ENCODE measurements at regions not wholly inside any gene's neighbourhood (a gene's known extent, or its start where the extent isn't known, plus 50 kb on each side); places are given as distances from the start of the nearest gene placed in this dataset.
"Not testable (repeated sequence)": the region's sequence is repeated elsewhere in the genome, so short reads cannot be mapped to it uniquely, and the experiment has no call there.

- Histone ChIP-seq H3K27me3 (ENCODE audit: control insufficient read depth, insufficient read depth, low read length) (no peaks in the 10 kb centered on the region), H3K4me1 (ENCODE audit: control insufficient read depth, insufficient read depth, low read length) (no peaks in the 10 kb centered on the region), H3K4me3 (ENCODE audit: low read length) (no peak overlapping the region), H3K9ac (ENCODE audit: low read length) (no peak overlapping the region), H3K36me3 (ENCODE audit: control insufficient read depth, insufficient read depth, low read length) (no peaks in the 10 kb centered on the region), H3K9me3 (ENCODE audit: control insufficient read depth, low read length) (no peaks in the 10 kb centered on the region)
Observed at GRCh38 chr2:208571764-208572131, 165.2 kb downstream of the PTH2R start.

GRCh38 chr2:208573569-208573968 lies 167.0 kb downstream of the PTH2R start:
- Histone ChIP-seq H3K4me1 (ENCODE audit: control insufficient read depth, insufficient read depth, low read length) (no peaks in the 10 kb centered on the region), H3K36me3 (ENCODE audit: control insufficient read depth, insufficient read depth, low read length) (no peaks in the 10 kb centered on the region), H3K9ac (ENCODE audit: low read length) (no peak overlapping the region), H3K4me3 (ENCODE audit: low read length) (no peak overlapping the region), H3K9me3 (ENCODE audit: control insufficient read depth, low read length) (no peaks in the 10 kb centered on the region), H3K27me3 (ENCODE audit: control insufficient read depth, insufficient read depth, low read length) (no peaks in the 10 kb centered on the region)

GRCh38 chr2:208579678-208580077 lies 173.1 kb downstream of the PTH2R start:
- H3K9ac ChIP-seq (ENCODE audit: low read length) = no peak overlapping the region
- H3K27me3 ChIP-seq (ENCODE audit: control insufficient read depth, insufficient read depth, low read length) = no peaks in the 10 kb centered on the region
- no peak overlapping the region for H3K4me3 ChIP-seq (ENCODE audit: low read length)
- H3K36me3 ChIP-seq (ENCODE audit: control insufficient read depth, insufficient read depth, low read length) = no peaks in the 10 kb centered on the region
- no peaks in the 10 kb centered on the region for H3K4me1 ChIP-seq (ENCODE audit: control insufficient read depth, insufficient read depth, low read length)
- H3K9me3 ChIP-seq (ENCODE audit: control insufficient read depth, low read length) = no peaks in the 10 kb centered on the region

- H3K27me3 ChIP-seq (ENCODE audit: control insufficient read depth, insufficient read depth, low read length) = no peaks in the 10 kb centered on the region
- no peaks in the 10 kb centered on the region for H3K36me3 ChIP-seq (ENCODE audit: control insufficient read depth, insufficient read depth, low read length)
- H3K4me3 ChIP-seq (ENCODE audit: low read length) = no peak overlapping the region
- no peaks in the 10 kb centered on the region for H3K9me3 ChIP-seq (ENCODE audit: control insufficient read depth, low read length)
- H3K9ac ChIP-seq (ENCODE audit: low read length) = no peak overlapping the region
- H3K4me1 ChIP-seq (ENCODE audit: control insufficient read depth, insufficient read depth, low read length) = no peaks in the 10 kb centered on the region
Observed at GRCh38 chr2:208584378-208584985, 177.9 kb downstream of the PTH2R start.

GRCh38 chr2:208586516-208586915 lies 179.9 kb downstream of the PTH2R start:
- no peaks in the 10 kb centered on the region for H3K36me3 ChIP-seq (ENCODE audit: control insufficient read depth, insufficient read depth, low read length)
- H3K27me3 ChIP-seq (ENCODE audit: control insufficient read depth, insufficient read depth, low read length) = no peaks in the 10 kb centered on the region
- H3K9me3 ChIP-seq (ENCODE audit: control insufficient read depth, low read length) = no peaks in the 10 kb centered on the region
- H3K4me1 ChIP-seq (ENCODE audit: control insufficient read depth, insufficient read depth, low read length) = no peaks in the 10 kb centered on the region
- H3K9ac ChIP-seq (ENCODE audit: low read length) = no peak overlapping the region
- H3K4me3 ChIP-seq (ENCODE audit: low read length) = no peak overlapping the region

GRCh38 chr2:208594642-208595385 lies 188.2 kb downstream of the PTH2R start:
- Histone ChIP-seq H3K4me3 (ENCODE audit: low read length) (no peak overlapping the region), H3K9me3 (ENCODE audit: control insufficient read depth, low read length) (no peaks in the 10 kb centered on the region), H3K36me3 (ENCODE audit: control insufficient read depth, insufficient read depth, low read length) (no peaks in the 10 kb centered on the region), H3K4me1 (ENCODE audit: control insufficient read depth, insufficient read depth, low read length) (peaks cover 9% of the 10 kb centered on the region), H3K9ac (ENCODE audit: low read length) (no peak overlapping the region), H3K27me3 (ENCODE audit: control insufficient read depth, insufficient read depth, low read length) (no peaks in the 10 kb centered on the region)

GRCh38 chr2:208595386-208596275 lies 189.0 kb downstream of the PTH2R start:
- Histone ChIP-seq H3K36me3 (ENCODE audit: control insufficient read depth, insufficient read depth, low read length) (no peaks in the 10 kb centered on the region), H3K9me3 (ENCODE audit: control insufficient read depth, low read length) (no peaks in the 10 kb centered on the region), H3K4me1 (ENCODE audit: control insufficient read depth, insufficient read depth, low read length) (peaks cover 9% of the 10 kb centered on the region), H3K4me3 (ENCODE audit: low read length) (no peak overlapping the region), H3K9ac (ENCODE audit: low read length) (no peak overlapping the region), H3K27me3 (ENCODE audit: control insufficient read depth, insufficient read depth, low read length) (no peaks in the 10 kb centered on the region)

GRCh38 chr2:208607694-208608093 lies 201.1 kb downstream of the PTH2R start:
- no peaks in the 10 kb centered on the region for H3K27me3 ChIP-seq (ENCODE audit: control insufficient read depth, insufficient read depth, low read length)
- peaks cover 12% of the 10 kb centered on the region for H3K4me1 ChIP-seq (ENCODE audit: control insufficient read depth, insufficient read depth, low read length)
- H3K9me3 ChIP-seq (ENCODE audit: control insufficient read depth, low read length) = no peaks in the 10 kb centered on the region
- H3K36me3 ChIP-seq (ENCODE audit: control insufficient read depth, insufficient read depth, low read length) = no peaks in the 10 kb centered on the region
- no peak overlapping the region for H3K4me3 ChIP-seq (ENCODE audit: low read length)
- H3K9ac ChIP-seq (ENCODE audit: low read length) = no peak overlapping the region

GRCh38 chr2:208608122-208608835 lies 201.7 kb downstream of the PTH2R start:
- Histone ChIP-seq H3K4me1 (ENCODE audit: control insufficient read depth, insufficient read depth, low read length) (peaks cover 12% of the 10 kb centered on the region), H3K9ac (ENCODE audit: low read length) (no peak overlapping the region), H3K27me3 (ENCODE audit: control insufficient read depth, insufficient read depth, low read length) (no peaks in the 10 kb centered on the region), H3K4me3 (ENCODE audit: low read length) (no peak overlapping the region), H3K36me3 (ENCODE audit: control insufficient read depth, insufficient read depth, low read length) (no peaks in the 10 kb centered on the region), H3K9me3 (ENCODE audit: control insufficient read depth, low read length) (no peaks in the 10 kb centered on the region)

GRCh38 chr2:208609166-208609804 lies 202.7 kb downstream of the PTH2R start:
- Histone ChIP-seq H3K9me3 (ENCODE audit: control insufficient read depth, low read length) (no peaks in the 10 kb centered on the region), H3K36me3 (ENCODE audit: control insufficient read depth, insufficient read depth, low read length) (no peaks in the 10 kb centered on the region), H3K27me3 (ENCODE audit: control insufficient read depth, insufficient read depth, low read length) (no peaks in the 10 kb centered on the region), H3K4me3 (ENCODE audit: low read length) (no peak overlapping the region), H3K4me1 (ENCODE audit: control insufficient read depth, insufficient read depth, low read length) (peaks cover 12% of the 10 kb centered on the region), H3K9ac (ENCODE audit: low read length) (no peak overlapping the region)

- not testable (repeated sequence) for H3K4me1 ChIP-seq (ENCODE audit: control insufficient read depth, insufficient read depth, low read length); H3K4me3 ChIP-seq (ENCODE audit: low read length); H3K9me3 ChIP-seq (ENCODE audit: control insufficient read depth, low read length); H3K36me3 ChIP-seq (ENCODE audit: control insufficient read depth, insufficient read depth, low read length); H3K27me3 ChIP-seq (ENCODE audit: control insufficient read depth, insufficient read depth, low read length); H3K9ac ChIP-seq (ENCODE audit: low read length)
Observed at GRCh38 chr2:208615675-208616074, 209.1 kb downstream of the PTH2R start.
